ENCODE measurements at regions not wholly inside any gene's neighbourhood (a gene's known extent, or its start where the extent isn't known, plus 50 kb on each side); places are given as distances from the start of the nearest gene placed in this dataset.

DNA sequence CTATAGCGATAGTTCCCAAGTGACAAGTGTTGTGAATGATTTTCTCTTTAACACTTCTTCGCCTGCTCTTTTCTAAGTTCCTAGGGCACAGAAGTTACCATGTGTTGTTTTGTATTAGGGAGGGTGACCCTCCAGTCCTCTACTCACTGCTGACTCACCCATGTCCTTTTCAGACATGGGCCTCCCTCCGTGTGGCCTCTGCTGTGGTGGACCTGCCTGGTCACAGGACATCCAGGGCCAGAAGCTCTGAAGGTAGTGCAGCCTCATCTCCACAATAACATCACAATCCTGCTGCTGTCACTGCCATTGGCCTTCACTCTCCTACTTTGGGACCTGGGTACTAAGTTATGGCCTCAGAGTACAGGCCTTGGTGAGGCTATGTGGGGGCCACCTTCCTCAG lies 87.1 kb upstream of the TNFAIP3 start:
- no peak for DNase-seq (ENCODE audit: low read depth in 2 of 2)

DNA sequence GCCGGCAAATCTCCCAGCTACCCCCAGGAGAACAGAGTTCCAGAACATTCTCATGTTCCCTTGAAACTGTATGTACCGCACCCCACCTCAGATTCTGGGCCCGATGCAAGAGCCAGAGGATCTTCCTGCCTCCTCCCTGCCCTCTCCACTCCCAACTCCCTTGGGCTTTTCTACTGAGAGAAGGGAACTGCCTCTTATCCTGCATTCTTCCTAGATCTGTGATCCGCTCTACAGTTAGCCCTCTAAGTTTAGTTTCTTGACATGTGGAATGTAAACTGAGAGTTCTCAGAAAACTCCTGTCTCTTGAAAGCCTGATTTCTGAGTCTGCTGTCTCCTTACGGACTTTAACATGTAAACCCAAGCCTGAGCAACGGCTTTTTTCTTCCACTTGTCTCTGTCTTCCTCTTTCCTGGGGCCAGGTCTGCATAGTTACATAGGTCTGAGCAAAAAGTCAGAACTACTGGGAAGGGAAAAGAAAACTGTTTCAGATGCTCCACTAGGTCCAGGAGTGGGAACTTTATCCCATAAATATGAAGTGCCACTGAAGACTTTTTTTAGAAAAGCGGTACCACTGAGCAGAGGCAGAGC lies 86.5 kb upstream of the TNFAIP3 start:
- no peak for DNase-seq (ENCODE audit: low read depth in 2 of 2)

DNA sequence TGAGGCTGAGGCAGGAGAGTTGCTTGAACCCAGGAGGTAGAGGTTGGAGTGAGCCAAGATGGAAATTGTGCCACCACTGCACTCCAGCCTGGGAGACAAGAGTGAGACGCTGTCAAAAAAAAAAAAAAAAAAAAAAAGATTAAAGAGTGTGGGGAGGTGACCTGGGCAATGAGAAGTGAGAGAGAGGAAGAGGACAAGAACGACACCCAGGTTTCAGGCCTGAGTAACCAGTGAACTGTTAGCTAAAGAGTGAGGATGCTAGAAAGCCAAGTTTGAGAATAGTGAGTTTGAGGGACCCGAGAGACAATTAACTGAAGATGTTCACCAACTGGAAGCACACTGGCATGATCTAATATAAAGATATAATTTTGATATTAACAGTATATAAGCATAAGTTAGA lies 85.4 kb upstream of the TNFAIP3 start:
- no peak for DNase-seq (ENCODE audit: low read depth in 2 of 2)

DNA sequence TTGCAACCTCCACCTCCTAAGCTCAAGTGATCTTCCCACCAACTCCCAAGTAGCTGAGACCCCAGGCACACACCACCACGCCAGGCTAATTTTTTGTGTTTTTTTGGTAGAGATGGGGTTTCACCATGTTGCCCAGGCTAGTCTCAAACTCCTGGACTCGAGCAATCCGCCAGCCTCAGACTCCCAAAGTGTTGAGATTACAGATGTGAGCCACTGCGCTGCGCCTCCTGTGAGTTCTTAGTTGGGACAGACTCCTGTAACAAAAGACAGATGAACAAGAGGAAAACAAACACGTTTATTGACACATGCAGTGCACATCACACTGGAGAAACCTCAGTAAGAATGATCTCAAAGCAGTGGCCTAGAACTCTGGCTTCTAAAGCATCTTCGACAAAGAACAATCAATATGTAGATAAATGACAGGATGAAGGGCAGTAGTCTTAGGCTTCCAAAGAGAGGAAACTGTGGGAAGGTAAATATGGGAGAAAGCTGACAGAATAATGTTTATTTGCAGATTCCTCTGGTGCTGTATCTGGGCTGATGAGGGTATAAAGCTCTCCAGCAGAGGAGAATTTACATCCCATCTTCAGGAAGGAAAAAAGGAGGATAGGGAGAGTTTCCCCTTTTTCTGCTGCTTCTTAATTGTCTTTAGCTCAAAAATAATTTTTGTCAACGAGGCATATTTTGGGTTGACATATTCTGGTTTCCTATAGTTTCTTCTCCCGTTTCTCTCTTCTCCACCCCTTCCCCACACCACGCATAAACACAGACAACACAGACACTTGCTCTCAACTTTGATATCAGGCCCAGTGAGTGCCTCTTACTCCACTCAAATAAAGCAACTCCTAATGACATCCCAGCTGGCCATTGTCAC lies 84.7 kb upstream of the TNFAIP3 start:
- no peak for DNase-seq (ENCODE audit: low read depth in 2 of 2)

DNA sequence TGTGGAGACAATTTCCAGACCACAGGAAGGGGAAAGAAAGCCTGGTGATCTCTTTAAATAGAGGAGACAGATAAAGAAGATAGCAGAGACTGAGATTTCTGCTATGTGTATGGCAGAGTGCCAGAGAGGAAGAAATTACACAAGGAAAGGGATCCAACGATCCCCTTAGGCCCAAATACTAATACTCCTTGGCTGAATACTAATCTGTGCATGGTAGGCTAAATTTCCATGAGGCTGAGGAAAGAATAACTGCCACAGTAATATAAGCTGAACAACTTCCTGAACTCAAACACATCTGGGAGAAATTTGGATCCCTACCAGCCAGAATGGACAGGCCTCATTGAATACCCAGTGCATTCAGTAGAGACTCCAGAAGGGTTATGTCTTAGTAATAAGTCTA lies 83.3 kb upstream of the TNFAIP3 start:
- no peak for DNase-seq (ENCODE audit: low read depth in 2 of 2)

GRCh38 chr6:137784583-137784982 lies 82.5 kb upstream of the TNFAIP3 start:
- no peak for DNase-seq (ENCODE audit: low read depth in 2 of 2)

DNA sequence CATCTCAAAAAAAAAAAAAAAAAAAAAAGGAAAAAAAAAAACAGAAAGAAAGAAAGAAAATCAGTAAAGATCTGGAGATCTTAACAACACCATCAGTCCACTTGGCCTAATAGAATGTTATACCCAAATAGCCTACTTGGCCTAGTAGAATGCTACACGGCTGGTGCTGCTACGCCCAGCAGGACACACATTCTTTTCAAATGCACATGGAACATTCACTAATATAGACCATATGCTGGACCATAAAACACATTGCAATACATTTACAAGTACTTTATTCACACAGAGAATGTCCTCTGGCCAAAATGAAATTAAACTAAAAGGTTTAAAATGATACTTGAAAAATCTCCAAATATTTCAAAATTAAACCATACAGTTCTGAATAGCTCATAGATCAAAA lies 80.0 kb upstream of the TNFAIP3 start:
- no peak for DNase-seq (ENCODE audit: low read depth in 2 of 2)

DNA sequence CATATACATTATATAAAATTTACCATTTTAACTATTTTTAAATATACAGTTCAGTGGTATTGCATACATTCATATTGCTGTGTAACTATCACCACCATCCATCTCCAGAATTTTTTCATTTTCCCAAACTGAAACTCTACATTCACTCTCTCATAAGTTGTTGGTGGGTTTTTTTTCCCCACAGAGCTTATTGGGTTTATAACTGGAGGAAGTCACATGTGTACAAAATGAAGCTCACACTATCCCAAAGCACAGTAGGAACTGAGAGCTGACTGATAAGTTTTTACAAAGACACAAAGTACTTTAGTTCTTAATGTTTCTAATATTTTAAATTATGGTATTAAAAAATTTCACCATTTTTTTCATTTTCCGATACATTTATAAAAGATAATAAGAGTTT lies 78.8 kb upstream of the TNFAIP3 start:
- DNase-seq (ENCODE audit: low read depth in 2 of 2) = no peak

DNA sequence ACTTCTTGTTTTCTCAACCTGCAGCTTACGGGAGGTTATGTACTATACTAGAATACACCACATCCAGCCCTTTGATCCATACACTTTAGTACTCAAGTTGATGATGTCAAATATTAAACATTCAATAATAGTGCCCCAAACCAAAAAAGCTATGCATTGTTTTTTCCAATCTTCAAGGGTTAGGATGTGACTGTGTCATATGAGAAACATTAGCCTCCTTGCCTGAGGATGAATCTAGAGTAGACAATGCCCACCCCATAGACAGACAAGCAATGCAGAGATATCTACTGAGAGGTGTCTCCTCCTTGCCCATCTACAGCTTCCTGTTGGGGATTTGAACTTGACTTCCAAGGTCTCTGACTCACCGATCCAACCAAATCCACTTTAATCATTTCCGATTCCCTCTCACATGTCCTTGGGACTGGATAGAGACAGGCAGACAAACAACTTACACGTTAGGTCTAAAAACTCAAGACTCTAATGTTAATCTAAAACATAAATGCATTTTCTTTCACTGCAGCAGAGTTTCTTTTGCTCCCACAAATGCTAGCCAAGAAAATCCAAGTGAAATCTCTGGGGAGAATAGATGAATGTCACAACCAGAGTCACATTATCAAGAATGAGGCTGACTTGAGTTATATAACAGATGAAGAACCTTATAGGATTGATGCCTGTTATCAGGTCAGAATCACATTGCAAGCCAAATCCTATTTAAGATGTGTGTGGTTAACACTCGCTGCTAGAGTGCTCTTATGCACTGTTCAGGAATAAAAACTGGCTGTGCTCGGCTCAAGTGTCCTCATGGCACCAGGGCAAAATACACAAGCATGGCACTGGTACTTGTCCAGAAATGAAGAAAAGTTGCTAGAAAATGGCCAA lies 75.5 kb upstream of the TNFAIP3 start:
- no peak for DNase-seq (ENCODE audit: low read depth in 2 of 2)

DNA sequence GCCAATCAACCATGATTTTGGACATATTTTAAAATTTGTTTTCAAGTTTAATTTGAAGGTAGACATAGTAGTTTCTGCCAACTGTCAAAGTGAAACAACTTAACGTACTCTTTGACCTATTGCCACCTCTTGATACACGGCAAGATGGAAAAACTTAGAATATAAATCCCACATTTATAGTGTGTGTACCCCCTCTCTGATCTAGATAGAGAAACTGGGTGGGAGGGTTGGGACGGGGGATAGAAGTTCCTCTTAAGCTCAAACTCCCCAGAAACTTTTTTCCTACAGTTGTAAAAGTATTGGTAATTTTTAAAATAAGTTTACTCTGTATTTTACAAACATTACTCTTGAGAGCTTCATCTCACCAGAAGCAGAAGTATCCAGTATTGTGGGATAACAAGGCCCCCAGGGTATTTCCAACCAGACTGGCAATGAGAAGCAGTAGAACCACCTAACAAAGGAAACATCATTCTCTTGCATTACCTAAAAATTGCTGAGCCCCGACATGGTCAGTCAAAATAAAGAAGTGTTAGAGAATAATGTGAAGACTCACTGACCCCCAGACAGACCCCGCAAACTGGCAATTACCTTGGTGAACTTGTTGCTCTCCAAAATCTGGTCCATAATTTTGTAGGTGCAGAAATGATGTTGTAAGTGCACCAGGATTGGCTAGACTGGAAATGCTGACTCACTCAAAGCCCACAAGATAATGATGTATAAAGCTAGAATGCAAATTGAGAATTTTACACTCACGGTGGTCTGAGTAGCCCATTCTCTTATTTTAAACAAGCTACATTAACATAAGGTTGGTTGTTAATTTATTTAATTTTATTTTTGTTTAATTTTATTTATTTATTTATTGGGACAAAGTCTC lies 74.7 kb upstream of the TNFAIP3 start:
- no peak for DNase-seq (ENCODE audit: low read depth in 2 of 2)

- no peak for DNase-seq (ENCODE audit: low read depth in 2 of 2)
Observed at GRCh38 chr6:137793805-137794515, 73.1 kb upstream of the TNFAIP3 start.

DNA sequence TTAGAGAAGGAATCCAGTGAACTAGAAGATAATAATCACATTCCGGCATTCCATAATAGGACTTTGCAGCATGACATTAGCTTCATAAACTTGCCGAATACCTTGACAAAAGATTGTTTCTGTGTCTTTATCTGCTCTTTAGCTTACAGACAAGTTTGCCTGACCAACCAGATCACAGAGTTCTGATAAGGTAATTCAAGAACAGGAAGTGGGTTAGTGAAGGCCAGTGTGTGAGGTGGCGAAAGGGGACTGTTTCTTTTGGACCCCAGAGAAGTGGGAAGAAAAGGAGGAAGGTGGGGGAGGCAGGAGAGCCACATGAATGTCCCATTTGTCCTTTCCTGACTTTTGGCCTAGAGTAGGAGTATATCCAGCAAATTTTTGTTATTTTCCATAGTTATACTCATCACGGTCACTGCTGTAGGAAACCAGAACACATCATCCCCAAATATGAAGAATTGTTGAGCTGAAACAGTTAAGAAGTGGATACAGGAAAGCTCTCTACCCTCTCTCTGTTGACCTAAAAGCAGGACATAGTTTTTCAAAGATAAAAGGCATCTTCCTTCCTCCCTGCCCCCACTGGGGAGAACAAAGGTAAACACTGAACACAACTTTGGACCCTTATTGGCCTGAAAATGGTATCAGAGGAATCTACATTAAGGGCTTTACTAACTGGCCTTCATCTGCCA lies 72.4 kb upstream of the TNFAIP3 start:
- DNase-seq (ENCODE audit: low read depth in 2 of 2) = no peak

GRCh38 chr6:137795501-137795900 lies 71.6 kb upstream of the TNFAIP3 start:
- DNase-seq (ENCODE audit: low read depth in 2 of 2) = no peak

- DNase-seq (ENCODE audit: low read depth in 2 of 2) = no peak
Observed at GRCh38 chr6:137798261-137798660, 68.8 kb upstream of the TNFAIP3 start.

- no peak for DNase-seq (ENCODE audit: low read depth in 2 of 2)
Observed at GRCh38 chr6:137798846-137799245, 68.2 kb upstream of the TNFAIP3 start.

DNA sequence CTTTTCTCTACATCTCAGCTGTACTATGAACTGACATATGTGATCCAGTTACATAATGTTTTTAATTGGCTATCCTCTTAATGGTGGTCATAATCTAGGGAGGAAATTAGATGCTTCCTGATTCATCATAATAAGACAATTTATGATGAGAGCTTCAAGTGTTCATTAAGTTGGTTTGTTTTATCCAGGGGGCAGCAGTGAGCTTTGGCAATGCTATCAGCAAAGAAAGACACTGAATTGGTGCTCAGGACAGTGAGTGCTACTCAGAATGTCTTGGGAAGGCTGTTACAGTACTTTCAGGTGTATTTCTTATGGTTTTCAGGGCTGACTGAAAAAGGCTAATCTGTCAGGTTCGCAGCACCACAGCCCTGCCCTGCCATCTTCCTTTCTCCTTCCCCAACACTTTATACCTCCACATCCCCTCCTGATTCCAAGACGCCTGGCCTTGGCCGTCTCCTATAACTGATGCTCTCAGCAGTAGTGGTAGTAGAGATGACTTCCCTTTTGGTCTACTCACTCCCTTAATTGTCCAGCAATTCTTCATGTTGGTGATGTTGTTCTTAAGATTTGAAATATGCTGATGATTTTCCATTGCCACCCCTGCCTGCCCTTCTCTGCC lies 67.0 kb upstream of the TNFAIP3 start:
- DNase-seq (ENCODE audit: low read depth in 2 of 2) = no peak

GRCh38 chr6:137800762-137801161 lies 66.3 kb upstream of the TNFAIP3 start:
- DNase-seq (ENCODE audit: low read depth in 2 of 2) = no peak

GRCh38 chr6:137801352-137802114 lies 65.5 kb upstream of the TNFAIP3 start:
- no peak for DNase-seq (ENCODE audit: low read depth in 2 of 2)
